H9 (cell line): ENCODE measurements at regions not wholly inside any gene's neighbourhood (a gene's known extent, or its start where the extent isn't known, plus 50 kb on each side); places are given as distances from the start of the nearest gene placed in this dataset.

Source experiments
- DNase-seq: peaks from one replicate; pipeline ENCODE4 v3.0.0-alpha.2; 2017
- H2AFZ ChIP-seq: one replicate; pipeline ENCODE4 v1.6.1; 2013; ENCODE audit warnings: mild to moderate bottlenecking, low read length, control low read depth, moderate library complexity
- H2AK5ac ChIP-seq: 2 replicates; pipeline ENCODE4 v1.6.1; 2013; ENCODE audit warnings: low read length, control low read depth, mixed read lengths; ENCODE audit not compliant: insufficient read length
- H2BK120ac ChIP-seq: one replicate; pipeline ENCODE4 v1.6.1; 2013; ENCODE audit warnings: low read depth, mild to moderate bottlenecking, low read length, control low read depth, inconsistent platforms; ENCODE audit not compliant: poor library complexity, severe bottlenecking
- H2BK12ac ChIP-seq: 2 replicates; pipeline ENCODE4 v1.6.1; 2013; ENCODE audit warnings: low read length, control low read depth, mixed read lengths, low read depth; ENCODE audit not compliant: insufficient read length
- H2BK15ac ChIP-seq: 2 replicates; pipeline ENCODE4 v1.6.1; 2013; ENCODE audit warnings: low read depth, low read length, control low read depth
- H2BK20ac ChIP-seq: one replicate; pipeline ENCODE4 v1.6.1; 2013; ENCODE audit warnings: low read depth, mild to moderate bottlenecking, low read length, control low read depth, inconsistent platforms; ENCODE audit not compliant: poor library complexity, severe bottlenecking
- H2BK5ac ChIP-seq: 2 replicates; pipeline ENCODE4 v1.6.1; 2013; ENCODE audit warnings: low read length, control low read depth, mixed read lengths; ENCODE audit not compliant: insufficient read length
- H3K14ac ChIP-seq: 2 replicates; pipeline ENCODE4 v1.6.1; 2013; ENCODE audit warnings: low read length, control low read depth; ENCODE audit not compliant: insufficient read depth
- H3K18ac ChIP-seq: 2 replicates; pipeline ENCODE4 v1.6.1; 2013; ENCODE audit warnings: low read depth, mild to moderate bottlenecking, mixed read lengths, low read length, control low read depth; ENCODE audit not compliant: insufficient read length
- H3K23ac ChIP-seq: 2 replicates; pipeline ENCODE4 v1.6.1; 2013; ENCODE audit warnings: low read length, control low read depth, mixed read lengths, low read depth; ENCODE audit not compliant: insufficient read length
- H3K23me2 ChIP-seq: 2 replicates; pipeline ENCODE4 v1.6.1; 2013; ENCODE audit warnings: low read depth, mild to moderate bottlenecking, mixed read lengths, low read length, control low read depth; ENCODE audit not compliant: insufficient read length, poor library complexity, severe bottlenecking
- H3K27ac ChIP-seq: 2 replicates; pipeline ENCODE4 v1.5.1; 2013; ENCODE audit warnings: low read length, control low read depth, mixed read lengths, low read depth; ENCODE audit not compliant: insufficient read length
- H3K27me3 ChIP-seq: 2 replicates; pipeline ENCODE4 v1.6.1; 2013; ENCODE audit warnings: low read length, control low read depth, inconsistent platforms; ENCODE audit not compliant: insufficient read depth
- H3K4ac ChIP-seq: 2 replicates; pipeline ENCODE4 v1.6.1; 2013; ENCODE audit warnings: low read depth, mild to moderate bottlenecking, control low read depth, inconsistent platforms, low read length, moderate library complexity
- H3K4me1 ChIP-seq: 2 replicates; pipeline ENCODE4 v1.6.1; 2013; ENCODE audit warnings: low read length, control low read depth, inconsistent platforms; ENCODE audit not compliant: insufficient read depth
- H3K4me2 ChIP-seq: 2 replicates; pipeline ENCODE4 v1.6.1; 2013; ENCODE audit warnings: low read length, control low read depth, mixed read lengths; ENCODE audit not compliant: insufficient read length, insufficient read depth
- H3K56ac ChIP-seq: 2 replicates; pipeline ENCODE4 v1.6.1; 2013; ENCODE audit warnings: low read depth, mild to moderate bottlenecking, mixed read lengths, low read length, control low read depth; ENCODE audit not compliant: insufficient read length
- H3K79me1 ChIP-seq: 2 replicates; pipeline ENCODE4 v1.6.1; 2013; ENCODE audit warnings: low read depth, mild to moderate bottlenecking, moderate library complexity, low read length, control low read depth, inconsistent platforms; ENCODE audit not compliant: insufficient read depth, poor library complexity, severe bottlenecking
- H3K79me2 ChIP-seq: 2 replicates; pipeline ENCODE4 v1.6.1; 2013; ENCODE audit warnings: low read length, control low read depth, inconsistent platforms; ENCODE audit not compliant: insufficient read depth
- H3K9ac ChIP-seq: 2 replicates; pipeline ENCODE4 v1.6.1; 2013; ENCODE audit warnings: low read length, control low read depth, mixed read lengths; ENCODE audit not compliant: insufficient read length; ENCODE audit errors: extremely low read depth
- H3K9me3 ChIP-seq: one replicate; pipeline ENCODE4 v1.6.1; 2013; ENCODE audit warnings: low read depth, low read length, inconsistent platforms; ENCODE audit not compliant: control insufficient read depth
- H3T11ph ChIP-seq: one replicate; pipeline ENCODE4 v1.6.1; 2013; ENCODE audit warnings: mild to moderate bottlenecking, low read length, control low read depth, inconsistent platforms
- H4K20me1 ChIP-seq: one replicate; pipeline ENCODE4 v1.6.1; 2013; ENCODE audit not compliant: control insufficient read depth, insufficient read length, insufficient read depth
- H4K5ac ChIP-seq: 2 replicates; pipeline ENCODE4 v1.6.1; 2013; ENCODE audit warnings: low read depth, mild to moderate bottlenecking, mixed read lengths, low read length, control low read depth; ENCODE audit not compliant: insufficient read length
- H4K8ac ChIP-seq: replicated peaks from 2 replicates; pipeline ENCODE4 v1.6.1; 2013; ENCODE audit warnings: low read length, control low read depth, mixed read lengths, low read depth; ENCODE audit not compliant: insufficient read length
- H4K91ac ChIP-seq: 2 replicates; pipeline ENCODE4 v1.6.1; 2013; ENCODE audit warnings: low read depth, mild to moderate bottlenecking, moderate library complexity, mixed read lengths, low read length, control low read depth; ENCODE audit not compliant: insufficient read length
- H3K27ac Mint-ChIP-seq, 3 experiments: 2 replicates in 2 of 3; 3 replicates in 1 of 3; pipeline ENCODE4 v1.8.0; 2020 to 2021; ENCODE audit warnings: mixed read lengths in 3 of 3, mild to moderate bottlenecking in 1 of 3, moderate library complexity in 1 of 3
- H3K27me3 Mint-ChIP-seq: 2 replicates; pipeline ENCODE4 v1.8.0; 2021; ENCODE audit warnings: low read depth, mild to moderate bottlenecking, moderate library complexity, mixed read lengths
- H3K36me3 Mint-ChIP-seq, 3 experiments: 2 replicates in 2 of 3; 3 replicates in 1 of 3; pipeline ENCODE4 v1.8.0; 2020 to 2021; ENCODE audit warnings: low read depth in 3 of 3, mixed read lengths in 3 of 3; ENCODE audit not compliant: insufficient read depth in 1 of 3
- H3K4me1 Mint-ChIP-seq, 2 experiments: 2 replicates each; pipeline ENCODE4 v1.8.0; 2020; ENCODE audit warnings: mixed read lengths in 2 of 2
- H3K4me3 Mint-ChIP-seq, 2 experiments: 2 replicates in 1 of 2; 3 replicates in 1 of 2; pipeline ENCODE4 v1.8.0; 2020 to 2021; ENCODE audit warnings: mild to moderate bottlenecking in 2 of 2, mixed read lengths in 2 of 2, moderate library complexity in 1 of 2
- H3K9me3 Mint-ChIP-seq, 2 experiments: 2 replicates in 1 of 2; 3 replicates in 1 of 2; pipeline ENCODE4 v1.8.0; 2020; ENCODE audit warnings: mild to moderate bottlenecking in 2 of 2, mixed read lengths in 2 of 2, moderate library complexity in 1 of 2
- CTCF ChIP-seq: fragments of 200-600 bp; sonication (generic); conservative IDR thresholded peaks from 3 replicates; pipeline ENCODE4 v1.8.0; 2021; ENCODE audit warnings: antibody characterized with exemption, mild to moderate bottlenecking

DNA sequence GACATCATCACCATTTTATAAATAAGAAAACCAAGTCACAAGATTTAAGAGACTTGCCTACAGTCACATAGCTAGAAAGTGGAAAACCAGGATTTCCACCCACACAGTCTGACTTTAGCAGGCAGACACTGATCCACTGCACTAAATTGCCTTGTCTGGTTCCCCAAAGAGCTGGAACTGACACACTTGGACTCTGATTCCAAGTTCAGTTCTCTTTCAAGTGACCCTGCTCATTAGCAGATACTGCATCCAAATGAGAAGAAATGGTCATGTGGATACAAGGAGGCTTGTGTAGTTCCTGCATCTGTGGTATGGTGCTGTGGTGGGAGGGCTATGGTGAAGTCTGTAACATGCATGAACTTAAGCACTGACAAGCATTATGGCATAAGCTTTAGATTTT lies 180.1 kb upstream of the MKLN1 start:
- H3K23me2 ChIP-seq: no peaks in the 10 kb centered on the region
- H2BK5ac ChIP-seq: no peak overlapping the region
- H3K56ac ChIP-seq: no peak overlapping the region
- H3K9me3 ChIP-seq: no peaks in the 10 kb centered on the region
- DNase-seq: no peak
- no peaks in the 10 kb centered on the region for H3K4me1 ChIP-seq
- H3K9me3 Mint-ChIP-seq: no peaks in the 10 kb centered on the region
- H3K36me3 Mint-ChIP-seq: no peaks in the 10 kb centered on the region; a peak in 1 of 7 replicates
- no peaks in the 10 kb centered on the region for H3K27me3 Mint-ChIP-seq
- no peak overlapping the region for H3T11ph ChIP-seq
- no peak overlapping the region for H3K27ac ChIP-seq
- H4K8ac ChIP-seq: no peak overlapping the region
- no peak overlapping the region for H3K23ac ChIP-seq
- H2BK15ac ChIP-seq: no peak overlapping the region
- H3K9ac ChIP-seq: no peak overlapping the region
- no peaks in the 10 kb centered on the region for H3K79me1 ChIP-seq
- TF ChIP-seq CTCF: no peak
- no peak overlapping the region for H2AFZ ChIP-seq
- no peak overlapping the region for H3K18ac ChIP-seq
- H3K14ac ChIP-seq: no peak overlapping the region
- H4K20me1 ChIP-seq: no peaks in the 10 kb centered on the region
- no peaks in the 10 kb centered on the region for H3K27me3 ChIP-seq
- no peak overlapping the region for H2BK120ac ChIP-seq
- H2BK12ac ChIP-seq: no peak overlapping the region
- no peak overlapping the region for H4K91ac ChIP-seq
- no peaks in the 10 kb centered on the region for H3K79me2 ChIP-seq
- no peak overlapping the region for H2AK5ac ChIP-seq
- H2BK20ac ChIP-seq: no peak overlapping the region
- H3K4me2 ChIP-seq: no peak overlapping the region
- H3K4me1 Mint-ChIP-seq: no peaks in the 10 kb centered on the region
- no peak overlapping the region for H3K4me3 Mint-ChIP-seq
- H3K4ac ChIP-seq: no peak overlapping the region
- no peak overlapping the region; a peak in 1 of 7 replicates for H3K27ac Mint-ChIP-seq
- no peak overlapping the region for H4K5ac ChIP-seq
